ENCODE measurements at regions not wholly inside any gene's neighbourhood (a gene's known extent, or its start where the extent isn't known, plus 50 kb on each side); places are given as distances from the start of the nearest gene placed in this dataset.

- TF ChIP-seq, protein P1, sequence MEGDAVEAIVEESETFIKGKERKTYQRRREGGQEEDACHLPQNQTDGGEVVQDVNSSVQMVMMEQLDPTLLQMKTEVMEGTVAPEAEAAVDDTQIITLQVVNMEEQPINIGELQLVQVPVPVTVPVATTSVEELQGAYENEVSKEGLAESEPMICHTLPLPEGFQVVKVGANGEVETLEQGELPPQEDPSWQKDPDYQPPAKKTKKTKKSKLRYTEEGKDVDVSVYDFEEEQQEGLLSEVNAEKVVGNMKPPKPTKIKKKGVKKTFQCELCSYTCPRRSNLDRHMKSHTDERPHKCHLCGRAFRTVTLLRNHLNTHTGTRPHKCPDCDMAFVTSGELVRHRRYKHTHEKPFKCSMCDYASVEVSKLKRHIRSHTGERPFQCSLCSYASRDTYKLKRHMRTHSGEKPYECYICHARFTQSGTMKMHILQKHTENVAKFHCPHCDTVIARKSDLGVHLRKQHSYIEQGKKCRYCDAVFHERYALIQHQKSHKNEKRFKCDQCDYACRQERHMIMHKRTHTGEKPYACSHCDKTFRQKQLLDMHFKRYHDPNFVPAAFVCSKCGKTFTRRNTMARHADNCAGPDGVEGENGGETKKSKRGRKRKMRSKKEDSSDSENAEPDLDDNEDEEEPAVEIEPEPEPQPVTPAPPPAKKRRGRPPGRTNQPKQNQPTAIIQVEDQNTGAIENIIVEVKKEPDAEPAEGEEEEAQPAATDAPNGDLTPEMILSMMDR (conservative IDR thresholded peaks at IDR 0.05; ENCODE audit: low read depth, low read length), result no peak
- TF ChIP-seq EZH2 (IDR thresholded peaks at IDR 0.05; ENCODE audit: borderline replicate concordance, low read depth, low read length, poor library complexity, severe bottlenecking), result no peak
These were observed 419.9 kb downstream of the AASDHPPT start for GRCh38 chr11:106497321-106497720.

Measured in A673 (cell line).